ENCODE measurements at regions not wholly inside any gene's neighbourhood (a gene's known extent, or its start where the extent isn't known, plus 50 kb on each side); places are given as distances from the start of the nearest gene placed in this dataset.

DNA sequence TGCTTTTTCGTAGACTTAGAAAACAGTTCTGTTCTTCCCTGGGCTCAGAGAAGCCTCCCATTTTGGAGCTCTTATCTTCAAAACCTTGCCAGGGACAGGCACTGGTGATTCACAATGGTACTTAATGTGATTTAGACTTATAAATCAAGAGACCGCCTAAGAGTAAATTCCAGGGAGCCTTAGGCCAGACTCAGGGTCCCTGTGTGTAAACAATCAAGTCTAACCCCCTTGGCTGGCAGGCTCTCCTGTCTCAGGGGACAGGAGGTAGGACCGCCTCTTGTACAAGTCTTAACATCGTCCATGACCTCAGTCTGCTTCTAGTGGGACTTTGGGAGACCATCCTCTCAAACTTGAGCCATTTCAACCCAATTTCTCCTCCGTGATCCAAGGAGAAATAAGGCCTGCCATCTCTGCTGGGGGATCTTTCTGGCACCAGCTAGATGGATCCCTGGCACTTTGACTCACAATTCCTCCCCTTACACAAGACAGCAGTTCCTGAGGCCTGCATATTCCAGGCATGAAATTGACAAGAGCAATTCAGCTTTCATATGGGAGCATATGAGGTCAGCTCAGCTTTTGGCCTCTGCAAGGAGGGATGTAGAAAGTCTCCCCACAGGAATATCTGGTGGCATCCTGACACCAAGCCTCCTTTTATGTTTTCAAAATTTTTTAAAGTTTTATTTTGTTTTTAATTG is 487.0 kb downstream of the TNS1 start:
- peaks cover 3% of the 10 kb centered on the region for H3K27me3 Mint-ChIP-seq (ENCODE audit: insufficient read depth, low read depth, poor library complexity)
- no peaks in the 10 kb centered on the region for H3K79me2 ChIP-seq (replicated peaks; ENCODE audit: insufficient read depth)
- no peak overlapping the region for H3K27ac Mint-ChIP-seq
- H3K4me1 Mint-ChIP-seq, result peaks cover 6% of the 10 kb centered on the region; the same call in 2 of the 3 replicates
- no peaks in the 10 kb centered on the region for H3K36me3 ChIP-seq (ENCODE audit: insufficient read depth)
- 0 out of 2 replicates have a peak, but pooled peaks cover 3% of the 10 kb centered on the region for H3K4me1 ChIP-seq (ENCODE audit: insufficient read depth)
- no peak overlapping the region for H3K27ac ChIP-seq (ENCODE audit: low read depth)
- no peaks in the 10 kb centered on the region for H3K36me3 Mint-ChIP-seq (ENCODE audit: low read depth)
- H4K20me1 ChIP-seq (replicated peaks; ENCODE audit: insufficient read depth), result no peaks in the 10 kb centered on the region
- no peak for ATAC-seq
- no peak for DNase-seq (ENCODE audit: low spot score)
- H3K27me3 ChIP-seq (ENCODE audit: insufficient read depth), result no peaks in the 10 kb centered on the region
- H3K9me2 ChIP-seq (ENCODE audit: insufficient read depth), result no peaks in the 10 kb centered on the region
- H3K4me3 Mint-ChIP-seq, result no peak overlapping the region
- H3K4me3 ChIP-seq, result no peak overlapping the region
- no peaks in the 10 kb centered on the region; the same call in 2 of the 3 replicates for H3K9me3 Mint-ChIP-seq
- H2AFZ ChIP-seq, result no peak overlapping the region
- TF ChIP-seq, protein P1, sequence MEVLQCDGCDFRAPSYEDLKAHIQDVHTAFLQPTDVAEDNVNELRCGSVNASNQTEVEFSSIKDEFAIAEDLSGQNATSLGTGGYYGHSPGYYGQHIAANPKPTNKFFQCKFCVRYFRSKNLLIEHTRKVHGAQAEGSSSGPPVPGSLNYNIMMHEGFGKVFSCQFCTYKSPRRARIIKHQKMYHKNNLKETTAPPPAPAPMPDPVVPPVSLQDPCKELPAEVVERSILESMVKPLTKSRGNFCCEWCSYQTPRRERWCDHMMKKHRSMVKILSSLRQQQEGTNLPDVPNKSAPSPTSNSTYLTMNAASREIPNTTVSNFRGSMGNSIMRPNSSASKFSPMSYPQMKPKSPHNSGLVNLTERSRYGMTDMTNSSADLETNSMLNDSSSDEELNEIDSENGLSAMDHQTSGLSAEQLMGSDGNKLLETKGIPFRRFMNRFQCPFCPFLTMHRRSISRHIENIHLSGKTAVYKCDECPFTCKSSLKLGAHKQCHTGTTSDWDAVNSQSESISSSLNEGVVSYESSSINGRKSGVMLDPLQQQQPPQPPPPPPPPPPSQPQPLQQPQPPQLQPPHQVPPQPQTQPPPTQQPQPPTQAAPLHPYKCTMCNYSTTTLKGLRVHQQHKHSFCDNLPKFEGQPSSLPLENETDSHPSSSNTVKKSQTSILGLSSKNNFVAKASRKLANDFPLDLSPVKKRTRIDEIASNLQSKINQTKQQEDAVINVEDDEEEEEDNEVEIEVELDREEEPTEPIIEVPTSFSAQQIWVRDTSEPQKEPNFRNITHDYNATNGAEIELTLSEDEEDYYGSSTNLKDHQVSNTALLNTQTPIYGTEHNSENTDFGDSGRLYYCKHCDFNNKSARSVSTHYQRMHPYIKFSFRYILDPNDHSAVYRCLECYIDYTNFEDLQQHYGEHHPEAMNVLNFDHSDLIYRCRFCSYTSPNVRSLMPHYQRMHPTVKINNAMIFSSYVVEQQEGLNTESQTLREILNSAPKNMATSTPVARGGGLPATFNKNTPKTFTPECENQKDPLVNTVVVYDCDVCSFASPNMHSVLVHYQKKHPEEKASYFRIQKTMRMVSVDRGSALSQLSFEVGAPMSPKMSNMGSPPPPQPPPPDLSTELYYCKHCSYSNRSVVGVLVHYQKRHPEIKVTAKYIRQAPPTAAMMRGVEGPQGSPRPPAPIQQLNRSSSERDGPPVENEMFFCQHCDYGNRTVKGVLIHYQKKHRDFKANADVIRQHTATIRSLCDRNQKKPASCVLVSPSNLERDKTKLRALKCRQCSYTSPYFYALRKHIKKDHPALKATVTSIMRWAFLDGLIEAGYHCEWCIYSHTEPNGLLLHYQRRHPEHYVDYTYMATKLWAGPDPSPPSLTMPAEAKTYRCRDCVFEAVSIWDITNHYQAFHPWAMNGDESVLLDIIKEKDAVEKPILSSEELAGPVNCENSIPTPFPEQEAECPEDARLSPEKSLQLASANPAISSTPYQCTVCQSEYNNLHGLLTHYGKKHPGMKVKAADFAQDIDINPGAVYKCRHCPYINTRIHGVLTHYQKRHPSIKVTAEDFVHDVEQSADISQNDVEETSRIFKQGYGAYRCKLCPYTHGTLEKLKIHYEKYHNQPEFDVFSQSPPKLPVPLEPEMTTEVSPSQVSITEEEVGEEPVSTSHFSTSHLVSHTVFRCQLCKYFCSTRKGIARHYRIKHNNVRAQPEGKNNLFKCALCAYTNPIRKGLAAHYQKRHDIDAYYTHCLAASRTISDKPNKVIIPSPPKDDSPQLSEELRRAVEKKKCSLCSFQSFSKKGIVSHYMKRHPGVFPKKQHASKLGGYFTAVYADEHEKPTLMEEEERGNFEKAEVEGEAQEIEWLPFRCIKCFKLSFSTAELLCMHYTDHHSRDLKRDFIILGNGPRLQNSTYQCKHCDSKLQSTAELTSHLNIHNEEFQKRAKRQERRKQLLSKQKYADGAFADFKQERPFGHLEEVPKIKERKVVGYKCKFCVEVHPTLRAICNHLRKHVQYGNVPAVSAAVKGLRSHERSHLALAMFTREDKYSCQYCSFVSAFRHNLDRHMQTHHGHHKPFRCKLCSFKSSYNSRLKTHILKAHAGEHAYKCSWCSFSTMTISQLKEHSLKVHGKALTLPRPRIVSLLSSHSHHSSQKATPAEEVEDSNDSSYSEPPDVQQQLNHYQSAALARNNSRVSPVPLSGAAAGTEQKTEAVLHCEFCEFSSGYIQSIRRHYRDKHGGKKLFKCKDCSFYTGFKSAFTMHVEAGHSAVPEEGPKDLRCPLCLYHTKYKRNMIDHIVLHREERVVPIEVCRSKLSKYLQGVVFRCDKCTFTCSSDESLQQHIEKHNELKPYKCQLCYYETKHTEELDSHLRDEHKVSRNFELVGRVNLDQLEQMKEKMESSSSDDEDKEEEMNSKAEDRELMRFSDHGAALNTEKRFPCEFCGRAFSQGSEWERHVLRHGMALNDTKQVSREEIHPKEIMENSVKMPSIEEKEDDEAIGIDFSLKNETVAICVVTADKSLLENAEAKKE (CRISPR knock-in tag; IDR thresholded peaks at IDR 0.05), result no peak
- TF ChIP-seq STAT1 (IDR thresholded peaks at IDR 0.05; ENCODE audit: unreplicated experiment) (no peak), ZNF331 (CRISPR knock-in tag; IDR thresholded peaks at IDR 0.05; ENCODE audit: low read depth) (no peak), EZH2 (IDR thresholded peaks at IDR 0.05; ENCODE audit: low read depth, unreplicated experiment) (no peak), POLR2AphosphoS5 (IDR thresholded peaks at IDR 0.05; ENCODE audit: low read depth) (no peak), JUNB (IDR thresholded peaks at IDR 0.05; ENCODE audit: unreplicated experiment) (no peak), REST (IDR thresholded peaks at IDR 0.05; ENCODE audit: unreplicated experiment) (no peak), CREB1 (CRISPR knock-in tag; IDR thresholded peaks at IDR 0.05; ENCODE audit: low read depth) (no peak), ZNF114 (CRISPR knock-in tag; IDR thresholded peaks at IDR 0.05) (no peak), EZH2phosphoT487 (IDR thresholded peaks at IDR 0.05; ENCODE audit: unreplicated experiment) (no peak), NANOG (IDR thresholded peaks at IDR 0.05; ENCODE audit: borderline replicate concordance) (no peak), ETS1 (IDR thresholded peaks at IDR 0.05) (no peak)
- TF ChIP-seq, protein P2, sequence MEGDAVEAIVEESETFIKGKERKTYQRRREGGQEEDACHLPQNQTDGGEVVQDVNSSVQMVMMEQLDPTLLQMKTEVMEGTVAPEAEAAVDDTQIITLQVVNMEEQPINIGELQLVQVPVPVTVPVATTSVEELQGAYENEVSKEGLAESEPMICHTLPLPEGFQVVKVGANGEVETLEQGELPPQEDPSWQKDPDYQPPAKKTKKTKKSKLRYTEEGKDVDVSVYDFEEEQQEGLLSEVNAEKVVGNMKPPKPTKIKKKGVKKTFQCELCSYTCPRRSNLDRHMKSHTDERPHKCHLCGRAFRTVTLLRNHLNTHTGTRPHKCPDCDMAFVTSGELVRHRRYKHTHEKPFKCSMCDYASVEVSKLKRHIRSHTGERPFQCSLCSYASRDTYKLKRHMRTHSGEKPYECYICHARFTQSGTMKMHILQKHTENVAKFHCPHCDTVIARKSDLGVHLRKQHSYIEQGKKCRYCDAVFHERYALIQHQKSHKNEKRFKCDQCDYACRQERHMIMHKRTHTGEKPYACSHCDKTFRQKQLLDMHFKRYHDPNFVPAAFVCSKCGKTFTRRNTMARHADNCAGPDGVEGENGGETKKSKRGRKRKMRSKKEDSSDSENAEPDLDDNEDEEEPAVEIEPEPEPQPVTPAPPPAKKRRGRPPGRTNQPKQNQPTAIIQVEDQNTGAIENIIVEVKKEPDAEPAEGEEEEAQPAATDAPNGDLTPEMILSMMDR (conservative IDR thresholded peaks at IDR 0.05; ENCODE audit: low read depth in 2 of 2), result no peak
- H3F3A ChIP-seq (replicated peaks; ENCODE audit: low read depth), result no peaks in the 10 kb centered on the region
- no peak overlapping the region for H3K4me2 ChIP-seq
